IPS-20b (cell line): ENCODE measurements at regions not wholly inside any gene's neighbourhood (a gene's known extent, or its start where the extent isn't known, plus 50 kb on each side); places are given as distances from the start of the nearest gene placed in this dataset.

ENCODE experiments used
- H3K27ac ChIP-seq: one replicate; pipeline ENCODE4 v1.5.1; 2013; ENCODE audit warnings: low read length
- H3K27me3 ChIP-seq: 2 replicates; pipeline ENCODE4 v1.6.1; 2013; ENCODE audit warnings: mild to moderate bottlenecking, low read length, inconsistent platforms; ENCODE audit not compliant: insufficient read depth
- H3K36me3 ChIP-seq: 2 replicates; pipeline ENCODE4 v1.6.1; 2013; ENCODE audit warnings: low read depth, mild to moderate bottlenecking, inconsistent platforms, low read length, moderate library complexity; ENCODE audit not compliant: insufficient read depth
- H3K4me1 ChIP-seq: 2 replicates; pipeline ENCODE4 v1.6.1; 2013; ENCODE audit warnings: mild to moderate bottlenecking, control low read depth, inconsistent platforms, low read length, moderate library complexity; ENCODE audit not compliant: insufficient read depth
- H3K4me3 ChIP-seq: 2 replicates; pipeline ENCODE4 v1.5.1; 2013; ENCODE audit warnings: mild to moderate bottlenecking, low read length, inconsistent platforms
- H3K9ac ChIP-seq: 2 replicates; pipeline ENCODE4 v1.6.1; 2013; ENCODE audit warnings: low read depth, mild to moderate bottlenecking, inconsistent platforms, low read length, moderate library complexity
- H3K9me3 ChIP-seq: 2 replicates; pipeline ENCODE4 v1.6.1; 2013; ENCODE audit warnings: mild to moderate bottlenecking, low read depth, low read length, inconsistent platforms; ENCODE audit not compliant: insufficient read depth

DNA sequence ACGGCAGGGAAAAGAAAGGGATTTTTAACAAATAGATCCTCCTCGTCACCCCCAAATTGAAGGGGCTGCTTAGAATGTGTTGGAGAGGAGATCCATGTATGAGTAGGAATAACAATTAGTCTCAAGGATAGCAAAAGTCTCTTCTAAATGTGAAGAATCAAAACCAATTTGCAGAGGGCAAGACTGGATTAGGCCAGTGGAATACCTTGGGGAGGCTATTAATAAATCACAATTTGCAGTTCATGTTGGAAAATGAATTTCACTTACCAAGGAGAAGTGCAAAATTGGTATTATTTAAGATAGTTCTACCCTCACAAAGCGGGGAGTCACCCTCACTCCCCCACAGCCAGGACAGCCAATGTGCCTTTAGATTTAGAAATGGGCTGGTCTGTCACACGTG is 299.8 kb upstream of the SLC30A5 start:
- Histone ChIP-seq H3K36me3 (no peaks in the 10 kb centered on the region), H3K27me3 (no peaks in the 10 kb centered on the region), H3K9me3 (no peaks in the 10 kb centered on the region), H3K27ac (no peak overlapping the region), H3K4me3 (no peak overlapping the region), H3K9ac (no peak overlapping the region), H3K4me1 (peaks cover 3% of the 10 kb centered on the region; the same call in 1 of the 2 replicates)

DNA sequence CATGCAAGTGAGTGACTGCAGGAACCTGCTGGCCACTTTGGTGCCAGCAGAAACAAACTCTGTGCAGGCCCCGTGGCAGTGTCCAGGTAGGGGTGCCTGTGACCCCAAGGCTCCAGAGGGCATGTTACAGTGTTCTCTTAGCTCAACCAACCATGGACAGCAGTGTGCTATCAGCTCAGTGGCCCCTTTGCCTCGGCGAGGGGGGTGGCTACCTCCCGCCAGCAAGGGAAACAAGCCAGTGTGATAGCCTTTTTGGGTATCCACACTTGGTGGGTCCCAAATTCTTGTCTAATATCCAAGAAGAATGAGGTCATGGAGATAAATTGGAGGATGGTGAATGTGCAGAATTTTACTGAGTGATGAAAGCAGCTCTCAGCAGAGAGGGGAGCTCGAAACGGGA is 298.6 kb upstream of the SLC30A5 start:
- Histone ChIP-seq H3K4me1 (peaks cover 3% of the 10 kb centered on the region; the same call in 1 of the 2 replicates), H3K27me3 (no peaks in the 10 kb centered on the region), H3K9ac (no peak overlapping the region), H3K4me3 (no peak overlapping the region), H3K27ac (no peak overlapping the region), H3K9me3 (no peaks in the 10 kb centered on the region), H3K36me3 (no peaks in the 10 kb centered on the region)

DNA sequence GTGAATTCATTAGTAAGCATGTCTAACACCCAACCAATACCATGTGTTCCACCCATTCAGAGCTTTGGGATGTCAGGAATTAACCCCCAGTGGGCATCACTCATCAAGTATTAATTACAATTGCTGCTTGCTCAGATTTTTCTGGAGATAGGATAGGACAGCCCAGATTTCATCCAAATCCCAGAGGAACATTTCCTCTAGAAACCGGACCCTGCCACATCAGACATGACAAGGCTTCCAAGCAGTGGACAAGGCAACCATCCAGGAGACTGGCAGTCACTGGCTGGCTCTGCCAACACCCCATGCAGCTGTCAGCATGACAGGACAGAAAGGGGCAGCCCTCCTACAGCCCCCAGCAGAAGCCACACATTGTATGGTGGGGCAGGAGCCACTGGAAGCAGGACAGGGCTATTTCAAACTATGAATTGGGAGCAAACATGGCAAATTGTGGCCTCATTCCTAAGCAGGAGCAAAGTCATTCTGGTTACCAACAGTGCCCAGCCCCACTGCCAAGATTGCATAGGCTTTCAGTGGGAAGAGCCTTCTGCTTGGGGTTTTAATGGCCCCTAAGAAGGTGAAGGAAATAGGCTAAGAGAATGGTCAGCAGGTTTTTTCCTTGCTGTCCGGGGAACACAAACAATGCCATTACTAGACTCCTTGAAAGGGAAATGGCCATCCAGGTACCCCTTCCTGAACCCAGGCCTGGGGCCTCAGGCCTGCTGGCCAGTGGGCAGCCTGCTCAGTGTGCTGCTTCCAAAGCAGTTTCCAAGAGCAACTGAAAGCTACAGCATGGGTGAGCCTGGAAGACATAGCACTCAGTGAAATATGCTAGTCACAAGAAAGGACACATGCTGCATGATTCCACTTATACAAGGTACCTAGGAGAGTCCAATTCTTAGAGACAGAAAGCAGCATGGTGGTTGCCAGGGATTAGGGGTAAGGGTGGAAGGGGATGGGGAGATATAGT is 294.7 kb upstream of the SLC30A5 start:
- Histone ChIP-seq H3K27ac (no peak overlapping the region), H3K36me3 (no peaks in the 10 kb centered on the region), H3K27me3 (no peaks in the 10 kb centered on the region), H3K9ac (no peak overlapping the region), H3K9me3 (no peaks in the 10 kb centered on the region), H3K4me3 (no peak overlapping the region), H3K4me1 (no peaks in the 10 kb centered on the region)

DNA sequence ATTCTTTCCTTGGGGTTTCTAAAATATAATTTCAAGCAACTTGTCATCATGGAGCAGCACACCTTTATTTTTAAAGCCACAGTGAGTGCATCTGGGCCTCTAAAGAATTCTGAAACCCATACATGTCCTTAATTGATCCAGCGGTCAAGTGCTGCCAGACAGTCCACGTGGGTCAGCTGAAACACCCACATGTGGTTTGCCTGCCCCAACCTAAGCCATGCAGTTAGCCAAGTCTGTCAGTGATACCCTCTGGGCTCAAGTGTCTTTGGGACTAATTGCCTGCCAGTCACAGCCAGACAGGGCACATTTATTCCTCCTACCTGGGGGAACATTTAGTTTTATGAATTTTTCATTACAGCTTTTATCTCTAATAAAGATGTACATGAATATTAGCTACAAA is 291.4 kb upstream of the SLC30A5 start:
- no peak overlapping the region for H3K4me3 ChIP-seq
- H3K9me3 ChIP-seq: no peaks in the 10 kb centered on the region
- no peaks in the 10 kb centered on the region for H3K36me3 ChIP-seq
- no peak overlapping the region for H3K27ac ChIP-seq
- no peak overlapping the region for H3K9ac ChIP-seq
- no peaks in the 10 kb centered on the region for H3K4me1 ChIP-seq
- no peaks in the 10 kb centered on the region for H3K27me3 ChIP-seq

DNA sequence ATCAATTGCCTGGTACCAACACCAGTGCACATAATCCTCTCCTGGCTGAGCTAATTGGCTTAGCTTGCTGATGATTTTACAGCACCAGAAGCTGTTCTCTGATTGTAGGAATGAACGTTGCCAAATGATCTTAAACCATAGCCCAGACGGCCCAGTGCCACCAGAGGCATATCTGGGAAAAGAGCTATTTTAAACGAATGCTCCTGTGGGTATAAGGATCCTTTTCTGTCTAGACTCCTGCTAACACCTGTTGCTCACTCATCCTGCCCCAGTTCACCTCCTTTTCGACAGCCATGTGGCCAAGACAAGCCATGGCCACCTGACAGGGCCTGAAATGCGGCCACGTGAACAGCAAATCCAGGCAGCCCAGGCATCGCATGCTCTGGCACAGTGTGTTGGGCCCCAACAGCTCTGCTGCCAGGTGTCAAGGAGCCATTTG is 289.9 kb upstream of the SLC30A5 start:
- no peaks in the 10 kb centered on the region for H3K36me3 ChIP-seq
- H3K9ac ChIP-seq: no peak overlapping the region
- no peaks in the 10 kb centered on the region for H3K27me3 ChIP-seq
- H3K4me1 ChIP-seq: no peaks in the 10 kb centered on the region
- no peaks in the 10 kb centered on the region for H3K9me3 ChIP-seq
- no peak overlapping the region for H3K4me3 ChIP-seq
- no peak overlapping the region for H3K27ac ChIP-seq

DNA sequence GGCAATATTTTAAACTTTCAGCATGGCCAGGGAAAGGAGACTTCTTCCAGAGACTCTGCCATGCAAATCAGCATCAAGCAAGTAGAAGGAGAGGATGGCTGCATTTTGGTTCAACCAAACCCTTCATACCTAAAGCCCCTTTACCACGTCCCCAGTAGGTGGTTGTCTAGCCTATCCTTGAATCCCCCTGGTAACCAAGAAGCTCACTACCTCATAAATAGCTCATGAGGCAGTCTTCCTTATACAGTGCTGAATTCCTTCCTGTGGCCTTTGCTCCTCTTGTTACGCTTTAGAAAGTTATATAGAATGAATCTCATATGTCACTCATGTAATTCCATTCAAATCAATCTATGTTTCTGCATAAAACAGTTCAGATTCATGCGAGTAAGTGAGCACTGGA is 289.5 kb upstream of the SLC30A5 start:
- no peak overlapping the region for H3K4me3 ChIP-seq
- no peaks in the 10 kb centered on the region for H3K4me1 ChIP-seq
- no peaks in the 10 kb centered on the region for H3K9me3 ChIP-seq
- no peak overlapping the region for H3K27ac ChIP-seq
- no peaks in the 10 kb centered on the region for H3K27me3 ChIP-seq
- no peak overlapping the region for H3K9ac ChIP-seq
- H3K36me3 ChIP-seq: no peaks in the 10 kb centered on the region

DNA sequence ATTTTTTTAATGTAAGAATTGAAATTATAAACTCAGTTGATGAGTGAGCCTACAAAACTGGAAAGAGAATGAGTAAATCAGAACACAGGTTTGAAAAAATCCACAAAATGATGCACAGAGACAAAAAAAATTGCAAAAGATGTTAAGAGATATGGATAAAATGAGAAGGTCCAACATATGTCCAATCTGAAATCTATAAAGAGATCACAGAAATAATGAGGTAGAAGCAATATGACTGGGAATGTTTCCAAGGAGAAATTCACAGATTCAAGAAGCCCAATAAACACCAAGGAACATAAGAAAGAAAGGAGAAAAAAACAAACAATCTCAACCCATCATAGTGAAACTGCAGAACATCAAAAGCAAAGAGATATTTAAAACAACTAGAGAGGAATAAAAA is 288.4 kb upstream of the SLC30A5 start:
- H3K36me3 ChIP-seq: no peaks in the 10 kb centered on the region
- no peaks in the 10 kb centered on the region for H3K9me3 ChIP-seq
- no peak overlapping the region for H3K27ac ChIP-seq
- no peaks in the 10 kb centered on the region for H3K4me1 ChIP-seq
- H3K4me3 ChIP-seq: no peak overlapping the region
- no peak overlapping the region for H3K9ac ChIP-seq
- no peaks in the 10 kb centered on the region for H3K27me3 ChIP-seq

DNA sequence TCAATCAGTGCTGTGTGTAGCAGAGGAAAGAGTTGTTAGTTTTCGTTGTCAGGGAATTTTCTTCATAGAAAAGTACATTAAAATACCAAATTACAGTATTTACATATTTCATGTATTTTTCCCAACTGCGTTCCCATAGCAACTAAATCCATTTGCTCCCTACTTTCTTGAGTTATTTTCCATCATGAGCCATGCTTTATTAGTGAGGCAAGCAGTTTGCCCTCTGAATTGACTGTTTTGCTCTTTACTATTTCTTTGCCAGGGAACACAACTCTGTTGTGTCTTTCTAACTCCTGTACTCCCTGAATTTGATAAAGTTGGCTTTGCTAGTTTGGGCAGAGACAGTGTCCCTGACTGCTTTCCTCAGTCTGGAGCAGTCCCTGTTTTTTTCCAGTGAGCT is 276.2 kb upstream of the SLC30A5 start:
- H3K9ac ChIP-seq: peak overlapping the region; percentile 21; the same call in 1 of the 2 replicates

DNA sequence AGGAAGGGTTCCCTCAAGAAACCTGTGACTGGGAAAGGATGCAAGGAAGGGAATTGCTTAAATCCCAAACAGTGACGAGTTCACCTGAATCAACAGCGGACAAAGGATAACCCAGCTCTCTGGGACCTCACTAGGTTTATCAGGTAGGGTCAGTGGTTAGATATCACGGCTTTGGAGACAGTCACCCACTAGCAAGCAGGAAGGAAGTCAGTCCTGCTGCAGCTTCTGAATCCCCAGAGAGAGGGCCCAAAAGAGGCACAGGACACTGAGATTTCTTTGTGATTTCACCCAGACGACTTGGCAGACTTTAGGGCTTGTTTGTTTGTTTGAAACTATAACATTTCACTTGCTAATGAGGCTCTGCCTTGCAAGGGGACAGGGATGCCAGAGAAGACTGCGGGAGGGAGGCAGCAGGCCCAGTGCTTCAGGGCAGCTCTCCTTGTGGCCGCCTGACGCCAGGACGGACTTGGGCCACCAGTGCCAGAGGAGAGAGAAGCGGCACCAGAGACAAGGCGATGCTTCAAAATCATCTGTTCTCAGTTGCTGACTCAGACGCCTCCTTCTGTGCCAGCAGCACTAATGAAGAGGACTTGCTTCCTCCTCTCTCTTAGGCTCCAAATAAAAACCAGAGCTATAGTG is 275.6 kb upstream of the SLC30A5 start:
- Histone ChIP-seq H3K36me3 (no peaks in the 10 kb centered on the region), H3K4me1 (peaks cover 13% of the 10 kb centered on the region; the same call in 1 of the 2 replicates), H3K27me3 (no peaks in the 10 kb centered on the region), H3K9ac (peak overlapping the region; percentile 21; the same call in 1 of the 2 replicates), H3K27ac (no peak overlapping the region), H3K9me3 (no peaks in the 10 kb centered on the region), H3K4me3 (no peak overlapping the region)

More for the DNA sequence above, 276.2 kb upstream of the SLC30A5 start:
- Histone ChIP-seq H3K27me3 (no peaks in the 10 kb centered on the region), H3K9me3 (no peaks in the 10 kb centered on the region), H3K27ac (no peak overlapping the region), H3K36me3 (no peaks in the 10 kb centered on the region), H3K4me3 (no peak overlapping the region), H3K4me1 (peaks cover 13% of the 10 kb centered on the region; the same call in 1 of the 2 replicates)

DNA sequence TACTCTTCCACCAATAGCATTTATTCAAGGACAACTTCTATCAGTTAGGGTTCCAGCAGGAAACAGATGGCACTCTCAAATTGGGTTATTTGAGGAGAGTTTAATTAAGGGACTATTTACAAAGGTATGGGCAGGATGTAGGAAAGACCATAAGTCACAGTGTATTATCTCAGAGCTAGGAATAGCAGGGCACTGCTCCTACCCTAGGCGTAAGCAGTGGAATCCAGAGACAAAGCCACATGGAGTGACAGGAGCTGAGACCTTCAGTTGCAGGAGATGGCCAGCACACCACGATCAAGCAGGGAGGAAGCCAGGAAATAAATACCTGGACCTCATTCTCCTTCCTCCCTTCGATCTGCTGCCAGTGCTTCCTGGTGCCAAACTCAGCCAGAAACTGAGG is 274.9 kb upstream of the SLC30A5 start:
- Histone ChIP-seq H3K4me1 (peaks cover 13% of the 10 kb centered on the region; the same call in 1 of the 2 replicates), H3K9ac (no peak overlapping the region), H3K36me3 (no peaks in the 10 kb centered on the region), H3K9me3 (no peaks in the 10 kb centered on the region), H3K27me3 (no peaks in the 10 kb centered on the region), H3K27ac (no peak overlapping the region), H3K4me3 (no peak overlapping the region)

DNA sequence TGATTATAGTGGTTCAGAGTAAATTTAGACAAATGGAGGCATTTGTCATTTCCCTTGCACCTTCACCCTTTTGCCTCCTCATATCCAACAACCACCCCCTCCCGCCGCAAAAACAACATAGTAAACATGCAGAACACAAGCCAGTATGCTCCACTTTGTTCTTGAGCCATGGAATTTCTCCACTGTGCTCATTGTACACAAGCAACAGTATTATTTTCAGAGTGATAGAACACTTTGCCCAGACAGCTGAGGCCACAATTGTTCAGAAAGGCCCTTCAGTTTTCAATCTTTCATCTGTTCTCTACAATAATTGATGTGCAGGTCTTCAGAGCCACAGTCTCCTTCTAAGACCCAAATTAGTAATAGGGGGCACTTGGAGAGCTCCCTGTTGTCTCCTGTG is 272.8 kb upstream of the SLC30A5 start:
- peaks cover 10% of the 10 kb centered on the region; the same call in 1 of the 2 replicates for H3K4me1 ChIP-seq
- H3K9me3 ChIP-seq: no peaks in the 10 kb centered on the region
- H3K36me3 ChIP-seq: no peaks in the 10 kb centered on the region
- H3K27me3 ChIP-seq: no peaks in the 10 kb centered on the region
- H3K27ac ChIP-seq: no peak overlapping the region
- no peak overlapping the region for H3K9ac ChIP-seq
- no peak overlapping the region for H3K4me3 ChIP-seq

DNA sequence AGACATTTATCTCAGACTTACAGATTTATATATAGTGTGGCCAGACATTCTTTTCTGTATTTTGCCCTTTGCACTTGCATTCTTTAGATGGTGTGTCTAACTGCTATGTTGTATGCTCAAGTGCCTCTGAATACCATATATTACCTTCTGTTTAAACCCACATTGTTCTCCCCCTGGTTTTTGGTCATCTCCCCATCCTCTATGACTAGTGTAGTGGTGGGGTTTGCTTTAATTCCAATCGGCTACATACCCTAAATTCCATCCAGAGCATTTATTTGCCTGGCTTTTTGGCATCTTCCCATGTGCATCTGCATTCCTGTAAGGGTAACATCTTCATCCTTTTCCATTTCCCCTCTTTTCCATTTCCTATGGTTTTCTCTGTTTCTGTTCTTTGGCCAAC is 271.0 kb upstream of the SLC30A5 start:
- Histone ChIP-seq H3K9me3 (no peaks in the 10 kb centered on the region), H3K9ac (no peak overlapping the region), H3K36me3 (no peaks in the 10 kb centered on the region), H3K27me3 (no peaks in the 10 kb centered on the region), H3K4me1 (peaks cover 4% of the 10 kb centered on the region; the same call in 1 of the 2 replicates), H3K4me3 (no peak overlapping the region), H3K27ac (no peak overlapping the region)
